ENCODE measurements at regions not wholly inside any gene's neighbourhood (a gene's known extent, or its start where the extent isn't known, plus 50 kb on each side); places are given as distances from the start of the nearest gene placed in this dataset.

DNA sequence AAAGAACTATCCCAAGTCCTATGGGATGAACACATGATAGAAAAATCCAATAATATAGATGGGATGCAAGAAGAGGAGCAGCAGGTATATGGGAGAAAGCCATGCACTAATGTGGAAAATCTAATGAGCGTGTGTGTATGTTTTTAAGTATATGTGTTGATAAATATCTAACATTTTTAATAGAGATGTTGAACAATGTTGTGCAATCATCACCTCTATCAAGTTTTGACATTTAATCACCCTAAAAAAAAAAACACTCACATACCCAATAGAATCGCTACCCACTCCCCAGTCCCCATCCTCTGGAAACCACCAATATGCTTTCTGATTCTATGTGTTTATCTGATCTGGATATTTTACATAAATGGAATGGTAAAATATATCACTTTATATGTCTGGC lies 983.7 kb downstream of the SUCLG1 start:
- TF ChIP-seq, protein P1, sequence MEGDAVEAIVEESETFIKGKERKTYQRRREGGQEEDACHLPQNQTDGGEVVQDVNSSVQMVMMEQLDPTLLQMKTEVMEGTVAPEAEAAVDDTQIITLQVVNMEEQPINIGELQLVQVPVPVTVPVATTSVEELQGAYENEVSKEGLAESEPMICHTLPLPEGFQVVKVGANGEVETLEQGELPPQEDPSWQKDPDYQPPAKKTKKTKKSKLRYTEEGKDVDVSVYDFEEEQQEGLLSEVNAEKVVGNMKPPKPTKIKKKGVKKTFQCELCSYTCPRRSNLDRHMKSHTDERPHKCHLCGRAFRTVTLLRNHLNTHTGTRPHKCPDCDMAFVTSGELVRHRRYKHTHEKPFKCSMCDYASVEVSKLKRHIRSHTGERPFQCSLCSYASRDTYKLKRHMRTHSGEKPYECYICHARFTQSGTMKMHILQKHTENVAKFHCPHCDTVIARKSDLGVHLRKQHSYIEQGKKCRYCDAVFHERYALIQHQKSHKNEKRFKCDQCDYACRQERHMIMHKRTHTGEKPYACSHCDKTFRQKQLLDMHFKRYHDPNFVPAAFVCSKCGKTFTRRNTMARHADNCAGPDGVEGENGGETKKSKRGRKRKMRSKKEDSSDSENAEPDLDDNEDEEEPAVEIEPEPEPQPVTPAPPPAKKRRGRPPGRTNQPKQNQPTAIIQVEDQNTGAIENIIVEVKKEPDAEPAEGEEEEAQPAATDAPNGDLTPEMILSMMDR (conservative IDR thresholded peaks at IDR 0.05; ENCODE audit: low read depth, low read length) = no peak
- TF ChIP-seq EZH2 (IDR thresholded peaks at IDR 0.05; ENCODE audit: borderline replicate concordance, low read depth, low read length, poor library complexity, severe bottlenecking) = no peak

All from A673 (cell line).